Stimulated activated CD4-positive, alpha-beta T cell treated with anti-CD3 and anti-CD28 coated beads, Interleukin-2, amount 100 ng/mL, for 4 hours (primary cell): ENCODE measurements at regions not wholly inside any gene's neighbourhood (a gene's known extent, or its start where the extent isn't known, plus 50 kb on each side); places are given as distances from the start of the nearest gene placed in this dataset.
"Not testable (repeated sequence)": the region's sequence is repeated elsewhere in the genome, so short reads cannot be mapped to it uniquely, and the experiment has no call there.

Experiments used
- DNase-seq: peaks from one replicate; pipeline ENCODE4 v3.0.0-alpha.2; 2020; ENCODE audit warnings: low read depth

DNA sequence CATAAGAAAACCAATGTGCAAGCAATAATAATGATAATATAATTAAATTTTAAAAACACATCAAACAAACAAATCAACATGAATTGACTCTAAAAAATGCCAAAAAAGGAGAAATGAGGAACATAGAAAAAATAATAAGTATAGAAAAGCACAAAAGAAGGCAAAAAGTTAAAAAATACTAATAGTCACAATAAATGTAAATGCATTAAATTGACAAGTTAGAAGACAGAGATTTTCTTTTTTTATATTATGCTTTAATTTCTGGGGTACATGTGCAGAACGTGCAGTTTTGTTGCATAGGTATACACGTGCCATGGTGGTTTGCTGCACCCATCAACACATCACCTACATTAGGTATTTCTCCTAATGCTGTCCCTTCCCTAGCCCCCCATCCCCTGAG is 767.0 kb downstream of the ADCYAP1 start:
- not testable (repeated sequence) for DNase-seq

DNA sequence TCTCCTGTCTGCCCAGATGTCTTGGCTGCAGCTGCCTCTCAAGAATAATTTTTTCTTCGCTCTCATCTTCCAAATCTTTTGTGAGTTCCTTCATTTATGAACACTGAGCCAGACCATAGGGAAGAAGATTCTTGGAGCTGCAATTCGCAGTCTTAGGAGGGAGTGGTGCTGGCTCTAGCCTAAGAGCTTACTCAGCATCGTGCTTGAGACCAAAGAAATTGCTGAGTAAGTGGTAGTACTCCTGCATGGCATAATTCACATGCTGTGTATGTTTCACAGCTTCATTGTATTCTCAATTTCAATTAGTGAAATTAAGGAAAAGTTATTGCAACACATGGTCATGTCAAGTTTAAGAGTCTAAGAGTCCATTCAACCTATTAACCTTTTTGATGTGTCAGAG is 771.7 kb downstream of the ADCYAP1 start:
- no peak for DNase-seq

GRCh38 chr18:1680108-1680507 is 775.4 kb downstream of the ADCYAP1 start:
- DNase-seq: no peak

DNA sequence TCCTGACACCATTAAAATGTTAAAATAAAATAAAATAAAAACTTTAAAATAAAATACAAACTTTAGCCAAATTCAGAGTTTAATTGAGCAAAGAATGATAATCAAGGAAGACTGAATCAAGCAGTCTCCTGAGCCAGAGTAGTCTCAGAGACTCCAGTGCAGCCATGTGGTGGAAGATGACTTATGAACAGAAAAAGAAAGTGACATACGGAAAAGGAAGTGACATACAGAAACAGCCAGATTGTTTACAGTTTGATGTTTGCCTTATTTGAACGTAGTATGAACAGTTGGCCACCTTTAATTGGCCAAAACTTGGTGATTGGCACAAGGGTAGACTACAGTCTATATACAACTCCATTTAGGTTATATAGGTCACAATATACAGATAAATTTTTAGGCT is 787.2 kb downstream of the ADCYAP1 start:
- DNase-seq: no peak

- DNase-seq: no peak
Measured at GRCh38 chr18:1708006-1708405, 803.3 kb downstream of the ADCYAP1 start.

GRCh38 chr18:1710114-1710513 is 805.4 kb downstream of the ADCYAP1 start:
- no peak for DNase-seq

DNA sequence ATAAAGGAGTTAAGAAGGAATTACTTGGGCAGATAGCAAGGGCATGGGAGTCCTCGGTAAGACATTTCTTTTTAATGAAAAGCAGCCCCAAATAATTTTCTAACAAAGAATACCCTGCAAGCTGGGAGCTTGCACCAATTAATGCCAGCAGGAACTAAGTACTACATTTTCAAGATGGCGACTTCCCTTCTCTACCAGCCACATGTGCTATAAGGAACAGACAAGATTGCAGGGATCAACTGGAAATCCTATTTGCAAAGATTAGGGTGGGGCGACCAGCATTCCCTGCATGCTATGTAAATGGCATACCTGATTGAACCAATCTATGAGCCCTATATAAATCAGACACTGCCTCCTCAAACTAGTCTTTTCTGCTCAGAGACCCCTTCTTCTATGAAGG is 827.5 kb downstream of the ADCYAP1 start:
- no peak for DNase-seq

DNA sequence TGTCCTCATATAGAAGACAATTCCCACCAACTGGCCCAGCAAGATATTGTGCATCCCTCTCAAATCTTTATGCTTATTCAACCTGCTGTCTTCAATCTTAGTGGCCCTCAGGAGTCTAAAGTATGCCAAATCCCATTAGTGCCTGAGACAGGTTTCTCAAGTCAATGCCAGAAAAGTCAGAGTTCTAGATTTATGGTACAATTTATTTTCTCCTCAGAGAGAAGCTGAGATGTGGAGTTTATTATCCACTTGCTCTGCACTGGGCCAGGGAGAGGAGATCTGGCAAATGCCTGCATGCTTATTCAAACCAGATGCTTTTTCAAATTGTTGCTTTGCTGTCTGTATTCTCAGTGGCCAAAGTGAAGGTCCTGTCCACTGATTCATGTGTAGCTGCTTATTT is 825.2 kb downstream of the METTL4 start:
- DNase-seq: no peak

- no peak for DNase-seq
Measured at GRCh38 chr18:1751249-1751648, 820.1 kb downstream of the METTL4 start.

DNA sequence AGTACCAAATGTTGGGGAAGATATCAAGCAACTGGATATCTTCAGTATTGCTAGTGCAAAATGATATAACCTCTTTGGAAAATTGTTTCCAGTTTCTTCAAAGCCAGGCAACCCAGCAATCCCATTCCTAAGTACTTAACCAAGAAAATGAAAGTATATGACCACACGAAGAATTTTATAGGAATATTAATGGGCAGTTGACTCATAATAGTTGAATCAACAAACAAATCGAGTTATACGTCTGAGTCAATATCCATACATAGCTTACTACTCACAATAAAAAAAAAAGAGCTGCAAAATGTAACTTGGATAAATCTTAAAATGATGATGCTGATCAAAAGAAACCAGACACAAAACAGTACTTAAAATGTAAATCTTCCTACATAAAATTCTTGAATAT is 810.4 kb downstream of the METTL4 start:
- DNase-seq: no peak

DNA sequence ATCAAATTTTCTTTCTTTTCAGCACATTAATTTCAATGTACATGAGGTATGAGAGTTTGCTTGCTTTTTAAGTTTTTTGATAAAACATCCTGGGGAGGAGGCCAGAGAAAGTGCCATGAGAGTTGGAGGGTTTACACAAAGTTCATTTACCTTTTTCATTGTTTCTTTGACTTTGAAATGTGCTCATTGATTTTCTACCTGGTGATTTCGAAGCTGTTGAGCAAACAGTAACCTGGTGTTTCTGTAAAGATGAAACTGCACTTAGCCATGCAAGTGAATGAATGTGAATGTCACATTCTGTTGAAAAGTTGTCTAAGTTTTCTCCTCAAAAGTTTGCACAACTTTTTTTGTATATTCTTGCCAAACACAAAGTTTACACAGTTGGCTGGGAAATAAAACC is 797.0 kb downstream of the METTL4 start:
- DNase-seq: no peak

DNA sequence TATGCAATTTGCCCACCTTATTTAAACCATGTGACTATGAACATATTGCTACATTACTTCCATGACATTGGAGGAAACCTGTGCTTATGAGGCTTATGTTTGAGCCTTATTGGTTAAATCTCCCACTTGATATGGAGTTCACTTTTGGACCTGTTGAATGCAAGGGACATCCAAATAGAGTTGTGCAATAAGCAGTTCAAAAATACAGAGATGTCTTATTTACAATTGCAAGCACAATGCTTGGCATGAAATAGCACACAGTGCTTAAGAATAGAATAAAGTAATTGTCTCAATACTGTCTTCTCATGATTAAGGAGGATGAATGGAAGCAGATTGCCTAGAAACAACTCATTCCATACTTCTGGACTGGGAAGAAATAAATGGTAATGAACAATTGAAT is 793.5 kb downstream of the METTL4 start:
- no peak for DNase-seq

DNA sequence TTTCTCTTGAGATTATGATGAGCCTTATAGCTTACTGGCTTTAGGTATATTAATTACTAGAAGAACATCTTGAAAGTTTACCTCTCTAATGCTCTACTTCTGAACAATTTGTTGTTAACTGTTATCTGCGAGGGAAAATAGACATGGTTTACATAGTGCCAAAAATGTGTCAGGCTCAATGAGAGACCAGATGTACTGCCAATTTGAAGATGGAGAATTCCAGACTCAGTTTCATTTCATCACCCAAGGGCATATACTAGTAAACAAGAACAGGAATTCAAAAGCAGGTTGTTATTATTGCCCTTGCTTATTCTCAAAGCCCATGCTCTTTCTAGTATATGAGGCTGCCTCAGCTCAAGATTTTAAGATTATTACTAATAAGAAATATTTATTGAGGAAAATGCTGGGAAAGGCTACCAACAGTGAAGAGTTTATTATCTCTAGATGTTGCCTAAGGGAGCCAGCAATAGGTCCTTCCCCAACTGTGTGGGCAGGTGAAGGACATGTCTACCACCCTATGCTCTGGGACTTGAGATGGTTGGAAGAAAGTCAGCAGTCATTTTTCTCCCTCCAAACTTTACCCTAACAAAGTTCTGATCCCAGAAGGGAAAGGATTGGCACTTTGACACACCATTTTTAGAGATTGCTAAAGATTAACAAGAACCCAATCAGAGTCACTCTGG is 792.7 kb downstream of the METTL4 start:
- DNase-seq: no peak

GRCh38 chr18:1779587-1779986 is 791.7 kb downstream of the METTL4 start:
- no peak for DNase-seq

- no peak for DNase-seq
Measured at GRCh38 chr18:1784113-1784512, 787.2 kb downstream of the METTL4 start.

DNA sequence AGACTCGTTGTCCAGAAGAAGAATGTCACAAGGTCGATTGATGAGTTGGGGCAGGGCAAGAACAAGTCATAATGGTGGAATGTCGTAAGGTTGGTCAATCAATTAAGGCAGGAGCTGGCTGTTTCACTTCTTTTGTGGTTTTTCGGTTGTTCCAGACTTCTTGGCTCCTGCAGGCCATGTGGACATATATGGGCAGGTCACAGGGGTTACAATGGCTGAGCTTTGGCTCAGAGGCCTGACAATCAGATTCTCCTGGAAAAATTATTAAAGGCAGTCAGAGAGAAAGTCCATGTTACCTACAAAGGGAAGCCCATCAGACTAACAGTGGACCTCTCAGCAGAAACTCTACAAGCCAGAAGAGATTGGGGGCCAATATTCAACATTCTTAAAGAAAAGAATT is 785.3 kb downstream of the METTL4 start:
- not testable (repeated sequence) for DNase-seq

DNA sequence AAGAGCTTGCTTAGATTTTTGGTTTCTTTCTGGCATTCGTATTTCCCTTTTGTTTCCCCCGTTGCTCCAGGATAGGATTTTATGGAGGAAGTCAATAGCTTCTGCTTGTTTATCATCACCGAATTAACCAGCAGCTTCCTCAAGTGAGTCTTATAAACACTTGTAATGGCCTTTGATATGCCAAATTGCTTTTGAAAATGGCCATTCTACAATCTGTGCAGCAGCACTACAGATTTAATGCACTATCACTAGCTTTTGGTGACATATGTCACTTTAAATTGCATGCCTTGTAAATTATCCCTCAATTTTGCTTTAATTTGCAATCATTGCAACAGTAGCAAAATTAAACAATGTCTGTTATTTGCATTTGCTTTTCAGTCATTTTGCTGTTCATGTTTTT is 774.7 kb downstream of the METTL4 start:
- DNase-seq: no peak

GRCh38 chr18:1797235-1797634 is 774.1 kb downstream of the METTL4 start:
- DNase-seq: no peak

GRCh38 chr18:1805521-1805920 is 765.8 kb downstream of the METTL4 start:
- no peak for DNase-seq

GRCh38 chr18:1806884-1807615 is 764.3 kb downstream of the METTL4 start:
- no peak for DNase-seq

DNA sequence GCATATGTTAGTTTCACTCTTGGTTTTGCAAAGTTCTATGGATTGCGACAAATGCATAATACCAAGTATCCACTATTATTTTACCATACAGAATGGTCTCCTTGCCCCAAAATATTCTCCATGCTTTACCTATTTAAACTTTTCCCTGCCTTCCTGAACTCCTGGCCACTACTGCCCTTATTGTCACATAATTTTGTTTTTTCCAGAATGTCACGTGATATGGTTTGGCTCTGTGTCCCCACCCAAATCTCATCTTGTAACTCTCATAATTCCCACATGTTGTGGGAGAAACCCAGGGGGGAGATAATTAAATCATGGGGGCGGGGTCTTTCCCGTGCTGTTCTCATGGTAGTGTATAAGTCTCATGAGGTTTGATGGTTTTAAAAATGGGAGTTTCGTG is 760.0 kb downstream of the METTL4 start:
- no peak for DNase-seq

GRCh38 chr18:1825296-1825695 is 746.0 kb downstream of the METTL4 start:
- DNase-seq: no peak

DNA sequence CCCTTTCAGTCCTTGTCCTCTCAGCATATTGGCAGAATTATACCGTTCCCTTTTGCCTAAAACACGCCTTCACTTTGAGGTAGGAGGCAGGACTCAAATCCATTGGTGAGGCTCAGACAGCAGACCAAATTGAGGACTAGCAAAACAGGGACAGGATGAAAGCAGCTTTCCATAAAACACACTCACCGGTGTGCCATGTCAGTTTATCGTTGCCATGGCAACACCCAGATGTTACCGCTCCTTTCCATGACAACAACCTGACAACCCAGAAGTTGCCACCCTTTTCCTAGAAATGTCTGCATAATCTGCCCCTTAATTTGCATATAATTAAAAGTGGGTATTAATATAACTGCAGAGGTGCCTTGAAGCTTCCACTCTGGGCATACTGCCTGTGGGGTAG is 730.4 kb downstream of the METTL4 start:
- no peak for DNase-seq

GRCh38 chr18:1846640-1847039 is 724.7 kb downstream of the METTL4 start:
- DNase-seq: no peak
